NCI-H446 treated with DMSO at 0.1 percent for 48 hours (cell line): ENCODE measurements at regions not wholly inside any gene's neighbourhood (a gene's known extent, or its start where the extent isn't known, plus 50 kb on each side); places are given as distances from the start of the nearest gene placed in this dataset.
"Not testable (repeated sequence)": the region's sequence is repeated elsewhere in the genome, so short reads cannot be mapped to it uniquely, and the experiment has no call there.

Experiments
- DNase-seq: peaks from one replicate; lab custom pipeline; 2025; lab: John Stamatoyannopoulos, UW

DNA sequence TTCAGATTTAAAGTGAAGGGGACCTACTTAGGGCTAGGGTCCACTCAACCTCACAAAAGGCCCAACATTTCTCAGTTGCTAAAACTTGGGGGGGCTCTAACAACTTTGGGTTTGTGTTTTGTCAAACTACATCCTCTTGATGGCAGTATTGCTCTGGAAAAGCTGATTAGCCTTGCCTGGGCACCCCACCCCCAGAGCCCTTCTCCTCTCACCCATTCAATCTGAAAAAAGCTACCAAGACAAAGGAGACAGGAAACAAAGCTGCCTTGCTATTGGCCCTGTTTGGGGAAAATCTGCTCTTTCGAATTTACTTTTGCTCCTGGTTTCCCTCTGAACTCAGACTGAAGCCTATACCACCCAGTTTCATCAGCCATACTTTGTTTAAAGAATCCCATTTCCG lies 195.2 kb upstream of the STK26 start:
- no peak for DNase-seq

DNA sequence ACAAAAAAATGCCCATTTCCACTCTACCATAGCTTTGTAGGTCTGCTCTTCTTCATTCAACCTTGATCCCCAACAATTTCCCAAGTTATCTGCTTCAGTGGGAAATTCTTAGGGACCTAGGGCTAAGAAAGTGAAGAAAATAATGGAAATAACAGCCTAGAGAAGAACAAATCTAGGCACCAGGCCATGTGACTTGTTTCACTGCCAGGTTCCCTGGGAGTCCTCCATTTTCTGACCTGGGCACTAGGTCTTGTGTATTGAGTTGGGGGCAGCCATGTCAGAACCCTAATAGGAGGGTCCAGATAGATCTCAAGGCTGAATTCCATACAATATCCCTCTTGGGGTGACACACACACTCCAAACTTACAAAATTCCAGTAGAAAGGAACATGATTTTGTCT lies 194.6 kb upstream of the STK26 start:
- no peak for DNase-seq

DNA sequence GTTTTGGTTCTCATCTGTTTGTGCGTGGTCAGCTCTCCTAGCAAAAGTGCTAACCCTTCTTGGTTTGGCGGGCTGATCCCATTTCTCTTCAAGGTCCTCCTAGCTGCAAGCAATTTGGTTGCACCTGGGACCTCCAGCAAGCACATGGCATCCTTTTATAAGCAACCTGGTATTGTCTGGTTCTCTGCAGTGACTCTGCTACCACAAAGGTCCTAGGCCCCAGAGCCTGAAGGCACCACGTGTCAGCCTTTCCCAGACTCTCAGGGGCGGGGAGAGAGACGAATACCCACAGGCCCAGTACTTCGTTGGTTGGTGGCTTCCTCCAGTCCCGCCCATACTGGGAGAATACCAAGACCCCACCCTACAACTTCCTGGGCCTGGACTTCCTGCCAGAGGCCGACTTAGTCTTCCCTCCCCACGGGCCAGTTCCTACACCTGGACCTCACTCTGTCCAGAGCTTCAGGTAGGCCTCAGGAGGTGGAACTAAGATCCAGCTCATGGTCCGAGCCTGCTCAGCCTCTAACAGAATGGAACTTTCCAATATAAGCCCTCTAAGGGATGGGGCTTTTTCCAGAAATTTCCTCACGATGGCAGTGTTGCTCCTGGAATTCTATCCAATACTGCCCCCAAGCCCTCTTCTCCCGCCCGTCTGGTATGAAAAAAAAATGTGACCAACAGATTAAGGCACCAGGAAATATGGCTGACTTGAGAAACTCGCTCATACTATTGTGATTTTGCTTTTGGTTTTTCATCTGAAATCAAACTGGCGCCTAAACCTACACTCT lies 192.5 kb upstream of the STK26 start:
- DNase-seq, result peak; percentile 90

DNA sequence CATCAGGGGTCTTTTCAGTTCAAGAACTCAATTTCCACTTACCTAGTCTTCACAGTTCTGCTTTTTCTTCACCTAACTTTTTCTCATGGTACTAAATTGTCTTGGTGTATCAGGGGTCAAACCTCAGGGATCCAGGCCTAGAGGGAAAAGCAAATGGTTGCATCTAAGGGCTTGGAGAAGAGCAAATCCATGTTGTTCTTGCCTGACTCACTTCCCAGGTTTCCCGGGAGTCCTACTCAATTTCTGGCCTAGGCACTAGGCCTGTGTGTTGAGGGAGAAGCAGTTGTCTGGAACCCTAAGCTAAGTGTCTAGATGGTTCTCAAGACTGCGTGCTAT lies 191.9 kb upstream of the STK26 start:
- no peak for DNase-seq

DNA sequence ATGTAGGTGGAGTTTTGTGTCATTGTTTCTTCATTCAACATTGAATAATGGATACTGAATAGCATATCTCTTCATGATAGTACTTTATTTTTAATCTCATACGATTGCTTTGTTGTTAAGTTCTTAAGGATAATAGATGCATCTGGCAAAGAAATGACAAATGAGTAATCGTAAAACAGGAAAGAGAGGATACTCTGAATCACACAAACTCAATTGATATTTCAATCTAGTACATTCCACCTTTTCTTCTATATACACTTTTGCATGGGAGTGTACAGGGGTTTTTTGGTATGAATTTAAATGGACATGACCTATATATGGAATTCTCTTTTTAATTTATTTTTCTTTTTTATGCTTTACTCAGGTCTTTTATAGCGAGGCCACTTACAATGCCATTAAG lies 186.9 kb upstream of the STK26 start:
- no peak for DNase-seq

DNA sequence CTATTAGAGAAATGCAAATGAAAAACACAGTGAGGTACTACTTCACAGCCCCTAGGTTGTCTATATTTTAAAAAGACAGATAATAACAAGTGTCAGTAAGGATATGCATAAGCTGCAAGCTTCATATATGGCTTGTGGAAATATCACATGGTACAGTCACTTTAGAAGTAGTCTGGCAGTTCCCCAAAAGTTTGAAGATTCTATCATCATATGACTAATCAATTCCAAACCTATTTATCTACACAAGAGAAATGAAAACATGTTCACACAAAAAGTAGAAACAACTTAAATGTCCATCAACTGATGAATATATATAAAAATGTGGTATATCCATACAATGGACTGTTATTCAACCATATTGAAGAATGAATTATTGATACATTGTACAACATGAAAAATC lies 185.8 kb upstream of the STK26 start:
- no peak for DNase-seq

DNA sequence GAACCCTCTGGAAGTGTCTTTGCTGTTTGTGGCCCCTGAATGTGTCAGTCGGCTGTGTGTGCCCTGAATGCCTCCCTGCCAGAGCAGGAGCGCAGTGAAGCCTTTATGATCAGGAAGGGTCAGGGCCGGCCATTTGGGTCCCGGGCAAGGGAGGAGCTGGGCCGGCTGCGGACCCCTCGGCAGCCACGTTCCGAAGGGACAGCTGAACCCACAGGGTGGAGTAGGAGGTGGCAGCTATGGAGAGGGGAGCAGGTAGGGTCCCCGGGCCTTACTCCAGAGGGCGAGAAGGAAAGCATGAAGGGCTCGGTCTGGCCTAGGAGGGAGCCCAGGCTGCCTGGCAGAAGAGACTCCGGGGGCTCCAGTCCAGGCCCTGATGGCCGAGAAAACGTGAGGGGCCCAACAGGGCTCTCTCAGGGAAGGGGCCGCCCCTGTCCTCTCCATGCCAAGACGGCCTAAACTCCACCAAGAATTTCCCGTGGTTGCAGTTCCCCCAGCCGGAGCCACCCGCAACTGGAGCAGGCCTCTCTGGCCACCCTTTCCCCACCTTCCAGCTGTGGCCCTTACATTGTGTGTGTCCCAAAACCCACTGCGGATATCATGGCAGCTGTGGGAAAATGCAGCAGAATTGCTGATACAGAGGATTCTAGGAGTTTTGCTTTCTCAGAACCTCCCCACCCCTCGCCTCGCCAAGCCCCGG lies 182.2 kb upstream of the STK26 start:
- no peak for DNase-seq

DNA sequence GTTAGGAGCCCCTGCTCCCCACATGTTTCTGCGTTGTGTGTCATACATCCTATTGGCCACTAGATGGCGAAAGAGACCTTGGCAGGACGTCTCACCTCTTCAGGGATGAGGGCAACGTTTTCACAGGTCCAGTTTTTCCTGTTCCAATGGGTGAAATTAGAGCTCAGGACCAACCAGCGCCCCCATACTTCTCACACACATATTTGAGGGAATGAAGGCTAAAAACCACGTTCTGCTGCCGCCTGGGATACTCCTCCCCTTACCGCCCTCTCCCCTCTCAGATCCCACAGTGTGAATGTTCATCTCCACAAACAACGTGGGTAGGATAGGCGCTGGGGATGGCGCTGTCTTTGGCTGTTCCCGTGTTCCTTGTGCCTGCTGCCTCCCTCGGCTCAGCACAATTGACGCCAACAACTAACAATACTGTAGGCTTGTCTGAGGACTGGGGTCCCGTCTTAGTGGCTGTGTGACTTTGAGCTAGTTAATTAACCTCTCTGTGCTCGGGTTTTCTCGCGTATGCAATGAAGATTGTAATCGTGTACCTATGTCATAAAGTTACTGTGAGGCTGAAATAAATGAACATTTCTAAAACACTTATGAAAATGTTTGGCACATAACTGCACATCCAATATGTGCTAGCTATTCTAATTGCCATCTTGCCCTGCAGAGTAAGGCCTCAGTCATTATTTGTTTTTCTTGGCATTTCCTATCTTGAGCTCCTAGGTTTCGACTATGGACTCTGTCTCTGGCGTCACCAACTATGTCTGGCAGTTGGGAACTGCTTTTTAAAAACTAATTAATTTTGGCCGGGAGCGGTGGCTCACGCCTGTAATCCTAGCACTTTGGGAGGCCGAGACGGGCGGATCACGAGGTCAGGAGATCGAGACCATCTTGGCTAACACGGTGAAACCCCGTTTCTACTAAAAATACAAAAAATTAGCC lies 181.3 kb upstream of the STK26 start:
- no peak for DNase-seq

DNA sequence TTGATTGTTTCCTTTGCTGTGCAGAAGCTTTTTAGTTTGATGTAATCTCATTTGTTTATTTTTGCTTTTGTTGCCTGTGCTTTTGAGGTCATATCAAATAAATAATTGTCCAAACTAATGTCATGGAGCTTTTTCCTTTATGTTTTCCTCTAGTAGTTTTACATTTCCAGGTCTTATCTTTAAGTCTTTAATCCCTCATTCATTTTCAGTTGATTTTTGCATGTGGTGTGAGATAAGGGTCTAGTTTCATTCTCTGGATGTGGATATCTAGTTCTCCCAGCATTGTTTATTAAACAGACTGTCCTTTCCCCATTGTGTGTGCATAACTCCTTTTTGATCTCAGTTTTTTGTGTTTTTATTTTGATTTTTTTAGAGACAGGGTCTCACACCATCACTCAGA lies 179.1 kb upstream of the STK26 start:
- DNase-seq, result no peak

DNA sequence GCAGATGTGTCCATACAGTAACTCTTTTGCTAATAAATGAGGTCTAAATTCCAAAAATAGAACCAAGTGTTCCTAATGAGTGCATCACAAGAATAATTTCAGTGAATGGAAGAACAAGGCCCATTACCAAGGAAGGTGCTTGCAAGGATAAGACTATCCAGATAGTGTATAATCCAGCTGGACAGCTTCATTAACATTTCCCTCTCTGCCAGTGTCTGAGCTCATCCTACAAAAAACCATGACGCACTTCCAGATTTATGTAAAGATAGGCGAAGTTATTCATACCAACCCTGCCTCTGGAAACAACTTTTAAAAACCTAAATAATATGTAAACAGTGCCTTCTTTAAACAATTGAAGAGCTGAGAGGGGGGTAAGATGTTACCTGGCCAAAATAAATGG lies 177.9 kb upstream of the STK26 start:
- DNase-seq, result no peak

DNA sequence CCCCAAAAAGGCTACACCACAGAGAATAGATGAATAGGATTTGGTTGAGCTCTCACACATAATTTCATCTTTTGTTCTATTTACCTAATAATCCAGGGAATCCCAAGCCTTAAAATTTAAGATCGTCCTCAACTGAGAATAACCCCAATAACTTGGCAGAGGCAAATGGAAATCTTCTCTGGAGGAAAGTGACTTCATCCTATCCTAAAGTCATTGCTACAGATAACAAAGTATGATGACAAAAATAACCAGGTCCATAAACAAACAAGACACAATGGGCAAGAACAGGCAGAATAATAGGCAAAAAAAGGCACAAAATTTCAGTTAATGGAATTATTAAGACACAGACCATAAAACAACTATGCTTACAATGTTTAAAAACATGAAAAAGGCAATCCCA lies 177.3 kb upstream of the STK26 start:
- no peak for DNase-seq

DNA sequence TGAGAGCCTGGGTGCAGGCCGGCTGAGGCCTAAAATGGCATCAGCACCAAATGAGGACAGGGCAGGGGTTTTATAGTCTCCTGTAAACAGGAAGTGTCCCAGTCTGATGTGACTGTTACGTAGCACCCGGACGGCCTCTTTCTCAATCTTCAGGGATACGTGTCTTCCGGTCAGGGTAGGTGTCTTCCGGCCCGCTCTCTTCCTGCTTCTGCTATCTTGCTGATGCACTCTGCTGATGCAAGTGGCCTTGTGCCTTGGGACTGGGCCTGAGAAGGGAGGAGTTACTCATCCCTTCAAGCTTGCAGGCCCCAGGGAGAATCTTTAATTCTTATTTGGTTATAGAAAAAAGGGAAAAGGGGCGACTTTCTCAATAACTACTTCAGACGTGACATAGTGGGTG lies 172.1 kb upstream of the STK26 start:
- DNase-seq, result not testable (repeated sequence)

DNA sequence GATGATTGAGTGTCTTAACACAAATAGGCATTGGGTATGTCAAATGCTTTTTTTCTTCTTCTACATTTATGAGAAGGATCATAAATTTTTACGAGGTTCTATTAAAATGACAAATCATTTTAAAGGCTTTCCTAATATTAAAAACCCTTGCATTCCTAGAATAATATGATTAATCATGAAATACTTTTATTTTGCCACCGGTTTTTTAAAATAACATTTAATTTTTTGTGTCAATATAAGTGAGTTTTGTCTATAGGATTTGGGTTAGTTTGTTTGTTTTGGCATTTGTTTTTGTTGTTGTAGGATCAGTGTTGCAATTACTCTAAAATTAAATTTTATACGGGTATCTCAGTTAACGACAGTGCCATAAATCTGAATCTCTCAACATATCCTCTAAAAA lies 169.7 kb upstream of the STK26 start:
- no peak for DNase-seq

DNA sequence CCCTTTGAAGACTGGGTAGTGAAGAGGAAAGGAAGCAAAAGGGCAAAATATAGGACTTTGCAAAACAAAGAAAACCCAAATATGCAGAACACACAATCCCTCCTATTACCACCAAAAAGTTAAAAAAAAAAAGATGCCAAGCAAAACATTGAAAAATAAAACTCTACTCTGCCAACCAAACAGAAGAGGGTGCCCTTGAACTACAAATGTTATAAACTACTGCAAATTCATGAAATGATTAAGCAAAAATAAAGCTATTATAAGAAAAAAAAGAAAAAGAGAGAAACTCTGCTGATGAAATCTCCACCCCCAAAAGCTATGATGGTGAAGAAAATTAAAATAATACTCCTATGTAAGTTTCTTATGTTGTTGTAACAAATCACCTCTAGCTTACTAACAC lies 168.5 kb upstream of the STK26 start:
- DNase-seq, result no peak

DNA sequence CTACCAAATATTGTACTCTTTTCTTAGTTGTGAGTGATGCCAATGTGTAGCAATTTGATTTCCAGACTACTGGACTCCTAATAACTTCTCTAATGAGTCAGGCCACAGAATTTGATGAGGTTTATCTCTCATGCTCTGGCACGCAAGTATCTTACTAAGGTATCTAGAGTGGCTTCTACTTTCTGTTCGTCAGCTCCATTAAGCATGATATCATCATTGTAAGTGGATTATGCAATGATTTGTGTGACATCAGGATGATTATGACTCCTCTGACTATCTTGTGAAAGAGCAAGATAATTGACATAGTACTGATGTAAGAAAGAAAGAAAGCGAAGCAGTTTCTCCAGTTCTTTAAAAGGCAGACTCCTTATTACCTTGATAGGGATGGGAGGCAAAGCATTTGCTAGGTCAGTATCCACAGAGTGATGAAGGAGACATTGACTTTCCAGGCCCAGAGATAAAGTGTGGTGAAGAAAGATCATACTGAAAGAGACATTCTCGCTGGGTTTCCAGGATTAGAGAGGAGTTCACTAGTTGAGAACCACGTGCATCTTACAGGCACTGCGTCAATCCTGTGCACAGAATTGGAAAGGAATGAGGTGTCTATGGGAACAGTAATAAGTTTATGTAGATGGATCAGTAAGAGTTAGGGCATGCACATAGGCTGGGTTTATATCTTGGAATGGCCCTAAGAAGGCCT lies 161.9 kb upstream of the STK26 start:
- no peak for DNase-seq

DNA sequence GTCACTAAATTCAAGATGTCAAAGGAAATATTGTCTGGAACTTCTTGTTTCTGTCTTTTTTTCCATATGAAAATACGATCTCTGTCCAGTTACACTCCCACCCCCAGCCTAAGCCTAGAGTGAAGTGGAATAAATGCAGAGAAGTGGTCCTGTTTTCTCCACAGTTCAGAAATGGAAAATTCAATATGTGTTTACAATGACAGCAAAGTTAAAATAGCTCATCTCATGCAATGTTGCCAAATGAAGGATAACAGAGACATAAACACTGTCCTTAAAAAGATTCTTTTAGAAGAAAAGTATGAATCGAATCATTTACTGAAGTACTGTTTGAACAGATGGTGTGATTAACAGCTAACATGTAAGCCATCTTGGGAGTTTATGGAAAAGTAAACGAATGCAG lies 160.8 kb upstream of the STK26 start:
- DNase-seq, result no peak

DNA sequence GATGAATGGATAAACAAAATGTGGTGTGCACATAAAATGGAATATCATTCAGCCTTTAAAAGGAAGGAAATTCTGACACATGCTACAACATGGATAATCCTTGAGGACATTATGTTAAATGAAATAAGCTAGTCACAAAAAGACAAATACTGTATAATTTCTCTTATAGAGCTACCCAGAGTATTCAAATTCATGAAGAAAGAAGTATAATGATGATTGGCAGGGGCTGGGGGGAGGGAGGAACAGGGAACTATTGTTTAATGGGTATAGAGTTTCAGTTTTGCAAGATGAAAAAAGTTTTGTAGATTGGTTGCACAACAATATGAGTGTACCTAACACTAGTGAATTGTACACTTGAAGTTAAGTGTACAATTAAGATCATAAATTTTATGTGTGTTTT lies 153.9 kb upstream of the STK26 start:
- no peak for DNase-seq

DNA sequence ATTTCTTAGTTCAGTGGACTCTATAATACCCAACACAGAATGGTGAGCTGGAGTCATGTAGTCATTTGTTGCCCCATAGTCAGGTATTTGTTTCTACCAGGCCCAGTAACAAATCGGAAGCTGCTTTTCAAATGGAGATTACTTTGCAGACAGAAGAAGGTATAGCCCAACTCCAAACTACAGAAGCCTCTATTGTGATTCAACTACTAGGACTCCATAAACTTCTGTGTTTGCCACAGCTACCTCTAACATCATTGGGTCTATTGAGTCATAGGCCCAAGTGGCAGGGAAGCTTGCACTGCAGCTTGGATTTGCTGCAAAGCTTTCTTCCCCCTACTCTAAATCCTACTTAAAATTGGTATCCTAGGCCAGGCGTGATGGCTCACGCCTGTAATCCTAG lies 148.8 kb upstream of the STK26 start:
- no peak for DNase-seq

DNA sequence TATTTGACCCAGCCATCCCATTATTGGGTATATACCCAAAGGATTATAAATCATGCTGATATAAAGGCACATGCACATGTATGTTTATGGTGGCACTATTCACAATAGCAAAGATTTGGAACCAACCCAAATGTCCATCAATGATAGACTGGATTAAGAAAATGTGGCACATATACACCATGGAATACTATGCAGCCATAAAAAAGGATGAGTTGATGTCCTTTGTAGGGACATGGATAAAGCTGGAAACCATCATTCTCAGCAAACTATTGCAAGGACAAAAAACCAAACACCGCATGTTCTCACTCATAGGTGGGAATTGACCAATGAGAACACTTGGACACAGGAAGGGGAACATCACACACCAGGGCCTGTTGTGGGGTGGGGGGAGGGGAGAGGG lies 147.3 kb upstream of the STK26 start:
- DNase-seq, result not testable (repeated sequence)

DNA sequence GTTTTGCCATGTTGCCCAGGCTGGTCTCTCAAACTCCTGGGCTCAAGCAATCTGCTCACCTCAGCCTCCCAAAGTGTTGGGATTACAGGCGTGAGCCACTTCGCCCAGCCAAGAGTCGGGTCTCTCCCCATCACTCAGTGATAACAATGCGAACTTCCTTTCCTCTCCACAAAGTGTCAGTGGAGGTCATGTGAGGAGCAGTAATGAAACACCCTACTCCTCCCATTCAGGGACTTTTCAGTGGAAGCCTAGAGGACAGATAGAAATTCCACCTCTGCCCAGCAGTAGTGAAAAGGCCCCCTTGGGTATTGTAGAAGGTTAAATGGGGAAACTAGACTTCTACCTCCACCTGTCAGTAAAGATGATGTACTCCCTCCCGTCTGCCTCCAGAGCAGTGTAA lies 141.9 kb upstream of the STK26 start:
- no peak for DNase-seq

DNA sequence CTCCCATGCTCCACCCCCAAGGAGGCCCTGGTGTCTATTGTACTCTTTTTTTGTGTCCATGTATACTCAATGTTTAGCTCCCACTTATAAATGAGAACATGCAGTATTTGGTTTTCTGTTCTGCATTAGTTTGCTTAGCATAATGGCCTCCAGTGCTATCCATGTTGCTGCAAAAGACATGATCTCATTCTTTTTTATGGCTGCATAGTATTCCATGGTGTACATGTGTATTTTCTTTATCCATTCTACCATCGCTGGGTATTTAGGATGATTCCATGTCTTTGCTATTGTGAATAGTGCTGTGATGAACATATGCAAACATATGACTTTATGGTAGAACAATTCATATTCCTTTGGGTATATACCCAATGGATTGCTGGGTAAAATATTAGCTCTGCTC lies 138.1 kb upstream of the STK26 start:
- DNase-seq, result not testable (repeated sequence)

DNA sequence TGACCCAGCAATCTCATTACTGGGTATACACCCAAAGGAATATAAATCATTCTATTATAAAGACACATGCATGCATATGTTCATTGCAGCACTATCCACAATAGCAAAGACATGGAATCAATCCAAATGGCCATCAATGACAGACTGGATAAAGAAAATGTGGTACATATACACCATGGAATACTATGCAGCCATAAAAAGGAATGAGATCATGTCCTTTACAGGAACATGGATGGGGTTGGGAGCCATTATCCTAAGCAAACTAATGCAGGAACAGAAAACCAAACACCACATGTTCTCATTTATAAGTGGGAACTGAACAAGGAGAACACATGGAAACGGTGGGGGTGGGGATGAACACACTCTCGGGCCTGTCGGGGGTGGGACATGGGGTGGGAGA lies 129.2 kb upstream of the STK26 start:
- DNase-seq, result not testable (repeated sequence)
